Memory B cell (primary cell): ENCODE measurements at regions not wholly inside any gene's neighbourhood (a gene's known extent, or its start where the extent isn't known, plus 50 kb on each side); places are given as distances from the start of the nearest gene placed in this dataset.

Source experiments
- ATAC-seq: fragments of 150-1000 bp; cut with Tn5 transposase; 2 replicates; pipeline ENCODE4 v1.10.0; 2021; ENCODE audit warnings: low read depth, mild to moderate bottlenecking, moderate library complexity
- DNase-seq, 2 donors: peaks; one replicate each; pipeline ENCODE4 v3.0.0; 2022; ENCODE audit warnings: low spot score in 2 of 2
- H3K27ac Mint-ChIP-seq: one replicate; pipeline ENCODE4 v1.8.0; 2022; ENCODE audit warnings: mild to moderate bottlenecking, moderate library complexity, mixed read lengths
- H3K27me3 Mint-ChIP-seq: one replicate; pipeline ENCODE4 v1.8.0; 2022; ENCODE audit warnings: mixed read lengths
- H3K36me3 Mint-ChIP-seq: one replicate; pipeline ENCODE4 v1.8.0; 2022; ENCODE audit warnings: mild to moderate bottlenecking, mixed read lengths
- H3K4me1 Mint-ChIP-seq: one replicate; pipeline ENCODE4 v1.8.0; 2022; ENCODE audit warnings: mixed read lengths
- H3K4me3 Mint-ChIP-seq: one replicate; pipeline ENCODE4 v1.8.0; 2022; ENCODE audit warnings: mild to moderate bottlenecking, moderate library complexity, mixed read lengths
- H3K9me3 Mint-ChIP-seq: one replicate; pipeline ENCODE4 v1.8.0; 2022; ENCODE audit warnings: mixed read lengths

DNA sequence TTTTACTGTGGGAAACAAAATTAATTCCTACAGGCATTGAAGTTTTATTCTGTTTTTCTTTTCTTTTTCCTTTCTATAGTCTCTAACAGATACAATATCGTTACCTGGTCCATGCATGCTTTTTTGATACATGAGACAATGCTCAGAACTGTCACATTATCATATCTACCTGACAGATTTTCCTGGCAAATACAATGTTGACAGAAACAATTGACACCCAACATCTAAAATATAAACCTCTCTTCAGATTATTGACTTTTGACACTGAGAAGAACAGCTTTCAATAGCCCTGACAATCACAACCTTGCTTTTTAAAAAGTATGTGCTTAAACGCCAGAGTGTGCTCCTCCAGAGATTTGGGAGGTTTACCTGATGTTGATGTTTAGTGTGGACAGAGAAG lies 2334.6 kb upstream of the WWC1 start:
- Mint-ChIP-seq H3K27ac (no peak overlapping the region), H3K4me1 (no peaks in the 10 kb centered on the region), H3K9me3 (peaks cover 2% of the 10 kb centered on the region), H3K27me3 (no peaks in the 10 kb centered on the region), H3K36me3 (no peaks in the 10 kb centered on the region), H3K4me3 (no peak overlapping the region)
- ATAC-seq (no peak), DNase-seq (no peak)

- Mint-ChIP-seq H3K27ac (no peak overlapping the region), H3K4me1 (no peaks in the 10 kb centered on the region), H3K9me3 (peaks cover 6% of the 10 kb centered on the region), H3K27me3 (no peaks in the 10 kb centered on the region), H3K4me3 (no peak overlapping the region), H3K36me3 (no peaks in the 10 kb centered on the region)
- ATAC-seq, result no peak
- no peak for DNase-seq
Measured at GRCh38 chr5:165981671-165982070, 2309.8 kb upstream of the WWC1 start.

DNA sequence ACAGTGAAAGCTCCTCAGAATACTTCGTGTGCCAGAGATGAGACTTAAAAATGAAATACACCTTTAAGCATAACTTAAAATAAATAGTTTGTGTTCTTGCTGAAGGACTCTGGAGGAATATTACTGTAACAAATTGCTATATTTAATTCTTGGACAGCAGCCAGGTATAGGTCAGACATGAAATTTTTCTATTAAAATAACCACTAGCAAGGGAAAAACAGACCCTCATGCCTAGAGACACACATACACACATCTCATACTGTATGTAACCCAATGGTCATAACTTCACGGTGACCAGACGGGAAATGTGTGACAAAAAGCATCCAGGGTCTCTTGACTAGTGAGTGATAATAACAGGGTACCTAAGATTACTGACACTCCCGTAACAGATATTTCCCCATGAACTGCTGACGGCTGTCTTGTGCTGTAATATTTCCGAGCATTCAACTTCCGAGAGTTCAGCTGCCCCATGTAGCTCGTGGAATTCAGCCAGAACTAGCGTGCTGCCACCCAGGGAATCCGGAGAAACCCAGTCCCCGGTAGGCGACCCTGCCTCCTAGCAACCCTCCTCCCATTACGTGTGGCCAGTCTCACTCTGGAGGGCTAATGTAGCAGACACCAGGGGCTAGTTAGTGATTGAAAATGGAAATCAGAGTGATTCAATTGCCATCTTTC lies 2295.1 kb upstream of the WWC1 start:
- Mint-ChIP-seq H3K27me3 (no peaks in the 10 kb centered on the region), H3K4me3 (no peak overlapping the region), H3K27ac (no peak overlapping the region), H3K4me1 (no peaks in the 10 kb centered on the region), H3K9me3 (peaks cover 9% of the 10 kb centered on the region), H3K36me3 (no peaks in the 10 kb centered on the region)
- ATAC-seq, result no peak
- no peak for DNase-seq

- DNase-seq, result no peak
- Mint-ChIP-seq H3K9me3 (peaks cover 2% of the 10 kb centered on the region), H3K27ac (no peak overlapping the region), H3K4me1 (no peaks in the 10 kb centered on the region), H3K36me3 (no peaks in the 10 kb centered on the region), H3K27me3 (no peaks in the 10 kb centered on the region), H3K4me3 (no peak overlapping the region)
- no peak for ATAC-seq
Measured at GRCh38 chr5:165999693-166000320, 2291.6 kb upstream of the WWC1 start.

DNA sequence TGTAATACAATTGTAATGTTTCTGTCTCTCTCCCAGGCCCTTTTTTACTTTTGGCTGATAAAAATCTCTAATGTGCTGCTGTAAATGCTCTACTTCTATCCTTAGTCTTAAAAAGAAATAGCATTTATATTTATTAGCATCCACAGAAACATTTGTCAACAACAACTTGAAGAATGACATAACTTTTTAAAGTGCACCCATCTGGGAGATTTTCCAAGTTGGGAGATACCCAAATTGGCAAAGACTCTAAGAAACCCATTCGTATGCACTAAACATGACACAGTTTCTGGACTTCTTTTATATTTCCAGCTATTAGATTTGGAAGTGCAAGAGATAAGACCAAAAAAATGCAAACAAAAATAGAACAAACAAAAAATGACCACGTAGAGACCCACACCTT lies 2287.4 kb upstream of the WWC1 start:
- ATAC-seq (no peak), DNase-seq (no peak)
- peaks cover 2% of the 10 kb centered on the region for H3K9me3 Mint-ChIP-seq
- H3K4me1 Mint-ChIP-seq, result no peaks in the 10 kb centered on the region
- H3K4me3 Mint-ChIP-seq, result no peak overlapping the region
- H3K27ac Mint-ChIP-seq, result no peak overlapping the region
- no peaks in the 10 kb centered on the region for H3K27me3 Mint-ChIP-seq
- no peaks in the 10 kb centered on the region for H3K36me3 Mint-ChIP-seq

DNA sequence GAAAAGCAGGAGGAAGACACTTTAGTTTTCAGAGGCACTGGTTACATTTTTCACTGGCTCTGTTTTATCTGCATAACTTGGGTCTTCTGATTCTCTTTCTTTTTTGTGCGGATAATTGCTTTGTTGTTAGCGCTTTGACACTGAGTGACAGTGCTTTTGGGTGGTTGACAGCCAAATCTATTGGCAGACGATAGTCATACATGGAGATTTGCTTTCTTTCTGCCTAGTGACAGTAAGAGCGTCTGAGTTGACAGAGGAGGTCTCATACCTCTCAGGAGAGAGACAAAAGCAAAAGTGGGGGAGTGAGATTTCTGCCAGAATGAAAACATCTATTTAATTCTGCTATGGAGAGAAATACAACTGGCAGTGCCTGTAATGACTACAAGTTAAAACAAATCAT lies 2278.0 kb upstream of the WWC1 start:
- ATAC-seq, result no peak
- H3K27me3 Mint-ChIP-seq, result no peaks in the 10 kb centered on the region
- no peak overlapping the region for H3K27ac Mint-ChIP-seq
- no peaks in the 10 kb centered on the region for H3K36me3 Mint-ChIP-seq
- H3K9me3 Mint-ChIP-seq, result peaks cover 2% of the 10 kb centered on the region
- no peak overlapping the region for H3K4me3 Mint-ChIP-seq
- H3K4me1 Mint-ChIP-seq, result no peaks in the 10 kb centered on the region
- no peak for DNase-seq

GRCh38 chr5:166014256-166014655 lies 2277.2 kb upstream of the WWC1 start:
- no peak for DNase-seq
- ATAC-seq, result no peak
- no peaks in the 10 kb centered on the region for H3K4me1 Mint-ChIP-seq
- no peaks in the 10 kb centered on the region for H3K36me3 Mint-ChIP-seq
- no peak overlapping the region for H3K27ac Mint-ChIP-seq
- peaks cover 2% of the 10 kb centered on the region for H3K9me3 Mint-ChIP-seq
- no peak overlapping the region for H3K4me3 Mint-ChIP-seq
- no peaks in the 10 kb centered on the region for H3K27me3 Mint-ChIP-seq

DNA sequence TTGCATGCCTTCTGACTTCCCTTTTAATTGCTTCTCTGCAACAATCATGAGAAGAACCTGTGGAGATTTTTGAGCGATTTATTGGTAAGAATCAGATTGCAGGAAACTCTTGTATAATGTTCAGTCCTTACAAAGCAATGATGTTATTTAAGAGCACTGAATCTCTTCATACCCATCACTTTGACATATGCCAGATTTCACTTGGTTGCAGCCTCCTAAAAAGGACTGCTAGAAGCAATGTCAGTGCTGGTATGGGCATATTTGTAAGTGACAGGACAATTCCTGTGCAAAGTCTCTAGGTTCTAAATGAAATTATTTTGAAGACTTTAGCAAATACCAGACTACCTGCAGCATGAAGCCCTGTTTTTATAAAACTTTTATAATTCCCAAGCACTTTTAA lies 2272.7 kb upstream of the WWC1 start:
- Mint-ChIP-seq H3K27ac (no peak overlapping the region), H3K36me3 (no peaks in the 10 kb centered on the region), H3K4me1 (no peaks in the 10 kb centered on the region), H3K27me3 (no peaks in the 10 kb centered on the region), H3K4me3 (no peak overlapping the region), H3K9me3 (peaks cover 5% of the 10 kb centered on the region)
- ATAC-seq, result no peak
- no peak for DNase-seq

DNA sequence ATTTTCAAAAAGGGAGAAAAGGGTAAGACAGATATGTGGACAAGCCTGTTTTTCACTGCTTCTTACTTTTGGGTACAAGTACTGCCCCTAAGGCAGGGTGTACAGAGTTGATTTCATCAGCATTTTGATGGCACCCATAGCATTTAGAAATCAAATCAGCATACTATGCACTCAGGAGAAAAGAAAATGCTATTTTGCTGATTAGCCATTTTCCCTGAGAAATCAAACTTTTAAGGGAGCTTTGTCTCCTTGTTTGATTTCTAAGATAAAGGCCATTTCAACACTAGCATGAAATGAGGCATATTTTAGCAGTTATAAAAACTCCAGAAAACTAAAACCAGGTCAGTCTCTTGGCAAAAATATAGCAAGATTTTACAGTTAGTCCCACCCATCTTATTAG lies 2269.4 kb upstream of the WWC1 start:
- no peak overlapping the region for H3K27ac Mint-ChIP-seq
- H3K27me3 Mint-ChIP-seq, result no peaks in the 10 kb centered on the region
- peaks cover 2% of the 10 kb centered on the region for H3K9me3 Mint-ChIP-seq
- no peaks in the 10 kb centered on the region for H3K4me1 Mint-ChIP-seq
- no peak for ATAC-seq
- no peak overlapping the region for H3K4me3 Mint-ChIP-seq
- H3K36me3 Mint-ChIP-seq, result no peaks in the 10 kb centered on the region
- DNase-seq, result no peak

DNA sequence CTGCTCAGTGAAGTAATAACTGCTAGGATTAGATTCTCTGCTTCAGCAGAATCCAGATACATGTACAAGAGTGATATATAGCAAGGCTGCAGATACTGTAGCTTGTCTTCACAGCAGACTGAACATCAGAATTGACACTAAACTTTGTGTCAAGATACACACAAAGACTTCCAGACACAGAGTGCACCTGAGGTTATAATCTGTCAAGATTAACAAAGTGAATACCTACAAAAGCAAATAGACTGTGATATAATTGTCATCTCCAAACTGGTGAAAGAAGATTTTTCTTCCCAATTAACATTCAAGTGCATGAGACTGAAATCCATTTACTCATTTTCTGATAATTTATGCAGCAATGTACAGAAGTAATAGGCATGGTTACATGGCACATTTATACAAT lies 2266.5 kb upstream of the WWC1 start:
- Mint-ChIP-seq H3K27ac (no peak overlapping the region), H3K4me1 (no peaks in the 10 kb centered on the region)
- ATAC-seq, result no peak

GRCh38 chr5:166027582-166027981 lies 2263.9 kb upstream of the WWC1 start:
- no peaks in the 10 kb centered on the region for H3K36me3 Mint-ChIP-seq
- no peak overlapping the region for H3K27ac Mint-ChIP-seq
- DNase-seq (no peak), ATAC-seq (no peak)
- H3K4me3 Mint-ChIP-seq, result no peak overlapping the region
- H3K4me1 Mint-ChIP-seq, result no peaks in the 10 kb centered on the region
- no peaks in the 10 kb centered on the region for H3K9me3 Mint-ChIP-seq
- no peaks in the 10 kb centered on the region for H3K27me3 Mint-ChIP-seq

More for the DNA sequence above, 2266.5 kb upstream of the WWC1 start:
- Mint-ChIP-seq H3K9me3 (peaks cover 2% of the 10 kb centered on the region), H3K27me3 (no peaks in the 10 kb centered on the region), H3K36me3 (no peaks in the 10 kb centered on the region), H3K4me3 (no peak overlapping the region)
- no peak for DNase-seq

- Mint-ChIP-seq H3K36me3 (no peaks in the 10 kb centered on the region), H3K27me3 (no peaks in the 10 kb centered on the region), H3K4me1 (no peaks in the 10 kb centered on the region), H3K27ac (no peak overlapping the region), H3K4me3 (no peak overlapping the region), H3K9me3 (no peaks in the 10 kb centered on the region)
- no peak for DNase-seq
- ATAC-seq, result no peak
Measured at GRCh38 chr5:166031926-166032325, 2259.5 kb upstream of the WWC1 start.

GRCh38 chr5:166032601-166033000 lies 2258.8 kb upstream of the WWC1 start:
- DNase-seq (no peak), ATAC-seq (no peak)
- H3K36me3 Mint-ChIP-seq, result no peaks in the 10 kb centered on the region
- H3K9me3 Mint-ChIP-seq, result no peaks in the 10 kb centered on the region
- H3K4me1 Mint-ChIP-seq, result no peaks in the 10 kb centered on the region
- H3K4me3 Mint-ChIP-seq, result no peak overlapping the region
- no peaks in the 10 kb centered on the region for H3K27me3 Mint-ChIP-seq
- H3K27ac Mint-ChIP-seq, result no peak overlapping the region

GRCh38 chr5:166045961-166046360 lies 2245.5 kb upstream of the WWC1 start:
- ATAC-seq (no peak), DNase-seq (no peak)
- Mint-ChIP-seq H3K27ac (no peak overlapping the region), H3K27me3 (no peaks in the 10 kb centered on the region), H3K9me3 (peaks cover 2% of the 10 kb centered on the region), H3K4me1 (no peaks in the 10 kb centered on the region), H3K36me3 (no peaks in the 10 kb centered on the region), H3K4me3 (no peak overlapping the region)

GRCh38 chr5:166046956-166047355 lies 2244.5 kb upstream of the WWC1 start:
- no peak overlapping the region for H3K4me3 Mint-ChIP-seq
- no peak overlapping the region for H3K27ac Mint-ChIP-seq
- H3K9me3 Mint-ChIP-seq, result peaks cover 1% of the 10 kb centered on the region

More at GRCh38 chr5:166046956-166047355, 2244.5 kb upstream of the WWC1 start:
- no peak for DNase-seq
- H3K4me1 Mint-ChIP-seq, result no peaks in the 10 kb centered on the region
- no peaks in the 10 kb centered on the region for H3K36me3 Mint-ChIP-seq
- ATAC-seq, result no peak
- H3K27me3 Mint-ChIP-seq, result no peaks in the 10 kb centered on the region
